A549 (cell line): ENCODE measurements at regions not wholly inside any gene's neighbourhood (a gene's known extent, or its start where the extent isn't known, plus 50 kb on each side); places are given as distances from the start of the nearest gene placed in this dataset.

ENCODE experiments used
- ATAC-seq, 2 experiments: fragments of 200-7000 bp in 1 of 2; fragments of >200 bp in 1 of 2; cut with Nextera tagmentation in 1 of 2; cut with Tn5 transposase in 1 of 2; 3 replicates each; pipeline versions ENCODE4 v1.8.0 to v1.9.1; 2018 to 2020; ENCODE audit warnings: mild to moderate bottlenecking in 1 of 2, moderate library complexity in 1 of 2
- CTCF ChIA-PET: fragments of 300-600 bp; sonication (Branson Sonifier 250); formaldehyde crosslinking; extraction: SDS; loops from one replicate; lab custom pipeline; 2021; ENCODE audit warnings: antibody characterized with exemption, inconsistent platforms; lab: Yijun Ruan, JAX
- POLR2A ChIA-PET: fragments of 350-600 bp; formaldehyde crosslinking; extraction: SDS; loops from one replicate; lab custom pipeline; 2021; ENCODE audit warnings: antibody characterized with exemption, inconsistent platforms; lab: Yijun Ruan, JAX
- DNase-seq, 2 experiments: peaks; one replicate each; pipeline versions ENCODE4 v3.0.0 to v3.0.0-alpha.2; 2011 to 2016; ENCODE audit warnings: low read depth in 1 of 2, low spot score in 1 of 2
- FAIRE-seq: peaks from 2 replicates; lab custom pipeline; 2011; peaks lifted over from hg19 to GRCh38; lab: Jason Lieb, UNC
- H3K27ac ChIP-seq, 2 experiments: fragments of >200 bp; sonication (Bioruptor Twin); formaldehyde crosslinking; 3 replicates each; pipeline ENCODE4 v1.5.1; 2016 to 2017
- H3K4me1 ChIP-seq: fragments of >200 bp; sonication (Bioruptor Twin); formaldehyde crosslinking; 3 replicates; pipeline ENCODE4 v1.6.1; 2016
- H3K4me2 ChIP-seq: fragments of >200 bp; sonication (Bioruptor Twin); formaldehyde crosslinking; 3 replicates; pipeline ENCODE4 v1.6.1; 2016
- H3K4me3 ChIP-seq: fragments of >200 bp; sonication (Bioruptor Twin); formaldehyde crosslinking; 3 replicates; pipeline ENCODE4 v1.5.1; 2016
- H3K9me3 ChIP-seq: fragments of >200 bp; sonication (Bioruptor Twin); formaldehyde crosslinking; 3 replicates; pipeline ENCODE4 v1.6.1; 2016
- BHLHE40 ChIP-seq: IDR thresholded peaks from 2 replicates; pipeline ENCODE4 v1.6.1; 2012; ENCODE audit warnings: low read depth, low read length, inconsistent platforms
- CBX2 ChIP-seq: fragments of 200-600 bp; sonication (generic); IDR thresholded peaks from 2 replicates; pipeline ENCODE4 v1.6.1; 2016; ENCODE audit warnings: low read depth, mild to moderate bottlenecking, borderline replicate concordance
- CHD4 ChIP-seq: fragments of 200-600 bp; sonication (generic); IDR thresholded peaks from 2 replicates; pipeline ENCODE4 v1.6.1; 2016; ENCODE audit warnings: antibody characterized with exemption, mild to moderate bottlenecking, borderline replicate concordance
- EHMT2 ChIP-seq: fragments of 200-600 bp; sonication (generic); IDR thresholded peaks from 2 replicates; pipeline ENCODE4 v1.6.1; 2016; ENCODE audit warnings: antibody characterized with exemption, low read depth, mild to moderate bottlenecking, moderate library complexity
- ESRRA ChIP-seq: fragments of 150-350 bp; IDR thresholded peaks from 2 replicates; pipeline ENCODE4 v1.6.1; 2014; ENCODE audit warnings: mild to moderate bottlenecking, low read length, borderline replicate concordance
- FOSB ChIP-seq: fragments of 250-450 bp; sonication (Bioruptor Pico); IDR thresholded peaks from 2 replicates; pipeline ENCODE4 v1.5.0; 2020; ENCODE audit warnings: mild to moderate bottlenecking, moderate library complexity
- HDAC2 ChIP-seq: fragments of 200-600 bp; sonication (generic); IDR thresholded peaks from 2 replicates; pipeline ENCODE4 v1.6.1; 2016
- HEYL ChIP-seq: fragments of 250-450 bp; sonication (Bioruptor Pico); IDR thresholded peaks from 2 replicates; pipeline ENCODE4 v1.8.0; 2021; ENCODE audit warnings: mild to moderate bottlenecking, moderate library complexity
- HOXB5 ChIP-seq: fragments of 250-450 bp; sonication (Bioruptor Pico); IDR thresholded peaks from 2 replicates; pipeline ENCODE4 v1.5.0; 2020; ENCODE audit warnings: mild to moderate bottlenecking, moderate library complexity
- KDM5A ChIP-seq: fragments of 200-600 bp; sonication (generic); IDR thresholded peaks from 2 replicates; pipeline ENCODE4 v1.6.1; 2016; ENCODE audit warnings: antibody characterized with exemption, mild to moderate bottlenecking
- NFE2L2 ChIP-seq: fragments of 150-350 bp; conservative IDR thresholded peaks from 2 replicates; pipeline ENCODE4 v1.6.1; 2014; ENCODE audit warnings: low read length
- NPAS2 ChIP-seq: fragments of 250-450 bp; sonication (Bioruptor Pico); IDR thresholded peaks from 2 replicates; pipeline ENCODE4 v1.8.0; 2022; ENCODE audit warnings: mild to moderate bottlenecking, moderate library complexity, borderline replicate concordance
- NR3C1 ChIP-seq: fragments of >200 bp; sonication (Bioruptor Twin); formaldehyde crosslinking; IDR thresholded peaks from 3 replicates; pipeline ENCODE4 v1.6.1; 2017
- PBX3 ChIP-seq: IDR thresholded peaks from 2 replicates; pipeline ENCODE4 v1.6.1; 2012
- PHF8 ChIP-seq: fragments of 200-600 bp; sonication (generic); IDR thresholded peaks from 2 replicates; pipeline ENCODE4 v1.6.1; 2016; ENCODE audit warnings: low read depth, mild to moderate bottlenecking, antibody characterized with exemption, moderate library complexity, borderline replicate concordance
- POLR2A ChIP-seq: IDR thresholded peaks from 2 replicates; pipeline ENCODE4 v1.6.1; 2012; ENCODE audit warnings: mild to moderate bottlenecking, low read length
- RAD21 ChIP-seq, 2 experiments: fragments of >200 bp in 1 of 2; sonication (Bioruptor Twin) in 1 of 2; formaldehyde crosslinking in 1 of 2; IDR thresholded peaks in 1 of 2; conservative IDR thresholded peaks in 1 of 2; 2 replicates in 1 of 2; 3 replicates in 1 of 2; pipeline ENCODE4 v1.6.1; 2012 to 2018; ENCODE audit warnings: inconsistent platforms in 1 of 2
- RARB ChIP-seq: fragments of 250-450 bp; sonication (Bioruptor Pico); IDR thresholded peaks from 2 replicates; pipeline ENCODE4 v1.8.0; 2021; ENCODE audit warnings: mild to moderate bottlenecking, moderate library complexity
- RCOR1 ChIP-seq: fragments of 150-350 bp; IDR thresholded peaks from 2 replicates; pipeline ENCODE4 v1.6.1; 2014; ENCODE audit warnings: antibody characterized with exemption, low read length, low read depth
- RFX5 ChIP-seq: fragments of 450-650 bp; IDR thresholded peaks from 2 replicates; pipeline ENCODE4 v1.7.1; 2014; ENCODE audit warnings: antibody characterized with exemption, mild to moderate bottlenecking, moderate library complexity
- RNF2 ChIP-seq: fragments of 200-600 bp; sonication (generic); IDR thresholded peaks from 2 replicates; pipeline ENCODE4 v1.6.1; 2016; ENCODE audit warnings: low read depth, mild to moderate bottlenecking, antibody characterized with exemption, moderate library complexity, borderline replicate concordance
- SMC3 ChIP-seq: fragments of >200 bp; sonication (Bioruptor Twin); formaldehyde crosslinking; IDR thresholded peaks from 3 replicates; pipeline ENCODE4 v1.6.1; 2018; ENCODE audit warnings: inconsistent platforms
- TFCP2L1 ChIP-seq: fragments of 250-450 bp; sonication (Bioruptor Pico); IDR thresholded peaks from 2 replicates; pipeline ENCODE4 v1.5.0; 2021; ENCODE audit warnings: mild to moderate bottlenecking
- USF2 ChIP-seq: fragments of 450-650 bp; IDR thresholded peaks from 2 replicates; pipeline ENCODE4 v1.6.1; 2014; ENCODE audit warnings: antibody characterized with exemption
- ZNF302 ChIP-seq: fragments of 250-450 bp; sonication (Bioruptor Pico); IDR thresholded peaks from 2 replicates; pipeline ENCODE4 v1.9.0; 2021; ENCODE audit warnings: inconsistent platforms, mild to moderate bottlenecking, moderate library complexity
- WGBS: methylation state at CpG from one replicate; pipeline ENCODE4 v1.1.6; 2017; ENCODE audit errors: missing lambda C conversion rate; 5-methylcytosine and 5-hydroxymethylcytosine counted together

- no peak for FAIRE-seq
- ATAC-seq = no peak
- DNase-seq = no peak
- CTCF ChIA-PET = interaction anchor here (1.4 kb wide), 1 partner anchor 9 kb away, joined by 3 read pairs; no protein-coding TSS in a partner anchor
- Histone ChIP-seq H3K27ac (no peak overlapping the region), H3K9me3 (no peaks in the 10 kb centered on the region), H3K4me3 (no peak overlapping the region), H3K4me1 (no peaks in the 10 kb centered on the region), H3K4me2 (no peak overlapping the region)
- TF ChIP-seq CHD4 (no peak), ESRRA (no peak), PBX3 (no peak), RFX5 (no peak), HOXB5 (no peak), EHMT2 (no peak), HDAC2 (no peak), PHF8 (no peak), POLR2A (no peak), RNF2 (no peak), RAD21 (conservative IDR thresholded peaks at IDR 0.05 in 1 of 2, IDR thresholded peaks at IDR 0.05 in 1 of 2) (no peak), NFE2L2 (no peak), NR3C1 (no peak), ZNF302 (no peak), CBX2 (no peak), BHLHE40 (no peak)
- WGBS = 52% methylated on average over 8 of the region's 8 CpGs
- POLR2A ChIA-PET = no interaction called here
These were observed 277.3 kb downstream of the GALR1 start for GRCh38 chr18:77526962-77527361.

- ChIA-PET POLR2A (no interaction called here), CTCF (no interaction called here)
These were observed 279.2 kb downstream of the GALR1 start for GRCh38 chr18:77528872-77529271.

More at GRCh38 chr18:77528872-77529271, 279.2 kb downstream of the GALR1 start:
- no peak overlapping the region for H3K4me2 ChIP-seq
- FAIRE-seq = no peak
- H3K27ac ChIP-seq = no peak overlapping the region
- no peak overlapping the region for H3K4me3 ChIP-seq
- TF ChIP-seq PBX3 (no peak), PHF8 (no peak), KDM5A (no peak), FOSB (CRISPR knock-in tag) (no peak), RCOR1 (no peak), NPAS2 (no peak), RARB (CRISPR knock-in tag) (no peak), EHMT2 (no peak), ESRRA (no peak), HEYL (CRISPR knock-in tag) (no peak), TFCP2L1 (CRISPR knock-in tag) (no peak), HOXB5 (no peak), CBX2 (no peak), POLR2A (no peak), SMC3 (no peak), USF2 (no peak), RAD21 (conservative IDR thresholded peaks at IDR 0.05 in 1 of 2, IDR thresholded peaks at IDR 0.05 in 1 of 2) (no peak)
- TF ChIP-seq, all 56 proteins: peak for 0
- no peak for DNase-seq
- no peaks in the 10 kb centered on the region for H3K4me1 ChIP-seq
- ATAC-seq = no peak
- no peaks in the 10 kb centered on the region for H3K9me3 ChIP-seq
- WGBS = 1% methylated on average over 3 of the region's 3 CpGs
